Hepatocyte (in vitro differentiated cells): ENCODE measurements at regions not wholly inside any gene's neighbourhood (a gene's known extent, or its start where the extent isn't known, plus 50 kb on each side); places are given as distances from the start of the nearest gene placed in this dataset.

Source experiments
- CTCF ChIP-seq: fragments of 200-600 bp; sonication (generic); IDR thresholded peaks from 2 replicates; pipeline ENCODE4 v1.5.1; 2016; ENCODE audit warnings: antibody characterized with exemption, mild to moderate bottlenecking; ENCODE audit not compliant: poor library complexity
- EZH2 ChIP-seq: fragments of 200-600 bp; sonication (generic); IDR thresholded peaks from 2 replicates; pipeline ENCODE4 v1.6.1; 2016; ENCODE audit warnings: antibody characterized with exemption, mild to moderate bottlenecking, borderline replicate concordance
- EZH2phosphoT487 ChIP-seq: fragments of 200-600 bp; sonication (generic); IDR thresholded peaks from one replicate; pipeline ENCODE4 v1.6.1; 2018; ENCODE audit warnings: antibody characterized with exemption, mild to moderate bottlenecking, low read depth, moderate library complexity; ENCODE audit not compliant: unreplicated experiment, severe bottlenecking

- TF ChIP-seq CTCF (no peak), EZH2 (no peak), EZH2phosphoT487 (no peak)
Measured at GRCh38 chr2:19846030-19846429, 55.8 kb downstream of the TTC32 start.
